22Rv1 (cell line): ENCODE measurements at regions not wholly inside any gene's neighbourhood (a gene's known extent, or its start where the extent isn't known, plus 50 kb on each side); places are given as distances from the start of the nearest gene placed in this dataset.

Experiments
- ZFX ChIP-seq: fragments of 450-650 bp; IDR thresholded peaks from 2 replicates; pipeline ENCODE4 v1.6.1; 2017; ENCODE audit warnings: antibody characterized with exemption, borderline replicate concordance
- TF ChIP-seq, protein P1 (sequence below): fragments of 450-650 bp; IDR thresholded peaks from 2 replicates; pipeline ENCODE4 v1.5.1; 2017; ENCODE audit warnings: mild to moderate bottlenecking

DNA sequence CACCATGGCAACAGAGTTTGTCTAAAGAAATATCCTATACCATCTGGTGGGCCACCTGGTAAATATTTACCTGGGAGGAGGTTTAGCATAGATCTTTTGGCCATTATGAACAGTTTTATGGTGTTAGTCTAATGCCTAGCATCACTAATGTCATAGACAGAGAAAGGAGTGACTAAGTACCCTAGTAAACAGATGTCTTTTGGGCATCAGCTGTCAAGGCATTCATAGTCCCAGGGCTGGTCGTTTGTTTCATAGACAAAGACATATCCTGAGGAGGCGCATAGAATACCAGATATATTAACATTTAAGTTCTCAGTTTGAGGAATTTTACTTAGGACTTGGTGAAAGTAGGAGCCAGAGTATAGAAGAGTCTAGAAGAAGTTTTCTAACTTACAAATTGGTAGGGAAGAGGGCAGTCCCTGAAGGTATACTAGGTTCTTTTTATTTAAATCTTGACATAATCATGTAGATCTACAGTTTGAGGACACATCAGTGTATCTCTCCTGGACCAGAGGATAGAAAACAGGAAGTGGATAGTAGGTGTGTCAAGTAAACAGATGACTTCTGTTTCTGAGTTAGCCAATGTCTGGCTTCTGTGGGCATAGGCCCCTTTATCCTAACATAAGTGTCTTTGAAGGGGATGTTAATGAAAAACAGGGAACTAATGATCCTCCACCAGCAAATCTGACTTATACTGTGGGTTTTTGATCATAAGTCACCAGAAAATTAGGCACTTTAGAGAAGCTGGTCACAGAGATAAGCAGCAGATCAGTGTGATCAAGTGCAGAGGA, 105.0 kb upstream of the PRSS3 start:
- TF ChIP-seq, protein P1, sequence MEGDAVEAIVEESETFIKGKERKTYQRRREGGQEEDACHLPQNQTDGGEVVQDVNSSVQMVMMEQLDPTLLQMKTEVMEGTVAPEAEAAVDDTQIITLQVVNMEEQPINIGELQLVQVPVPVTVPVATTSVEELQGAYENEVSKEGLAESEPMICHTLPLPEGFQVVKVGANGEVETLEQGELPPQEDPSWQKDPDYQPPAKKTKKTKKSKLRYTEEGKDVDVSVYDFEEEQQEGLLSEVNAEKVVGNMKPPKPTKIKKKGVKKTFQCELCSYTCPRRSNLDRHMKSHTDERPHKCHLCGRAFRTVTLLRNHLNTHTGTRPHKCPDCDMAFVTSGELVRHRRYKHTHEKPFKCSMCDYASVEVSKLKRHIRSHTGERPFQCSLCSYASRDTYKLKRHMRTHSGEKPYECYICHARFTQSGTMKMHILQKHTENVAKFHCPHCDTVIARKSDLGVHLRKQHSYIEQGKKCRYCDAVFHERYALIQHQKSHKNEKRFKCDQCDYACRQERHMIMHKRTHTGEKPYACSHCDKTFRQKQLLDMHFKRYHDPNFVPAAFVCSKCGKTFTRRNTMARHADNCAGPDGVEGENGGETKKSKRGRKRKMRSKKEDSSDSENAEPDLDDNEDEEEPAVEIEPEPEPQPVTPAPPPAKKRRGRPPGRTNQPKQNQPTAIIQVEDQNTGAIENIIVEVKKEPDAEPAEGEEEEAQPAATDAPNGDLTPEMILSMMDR = no peak
- TF ChIP-seq ZFX = no peak
